GM12872 (cell line): ENCODE measurements at regions not wholly inside any gene's neighbourhood (a gene's known extent, or its start where the extent isn't known, plus 50 kb on each side); places are given as distances from the start of the nearest gene placed in this dataset.

Experiments
- CTCF ChIP-seq: IDR thresholded peaks from 3 replicates; pipeline ENCODE4 v1.5.1; 2011; ENCODE audit warnings: low read depth, mild to moderate bottlenecking, low read length, moderate library complexity; ENCODE audit not compliant: insufficient read depth

DNA sequence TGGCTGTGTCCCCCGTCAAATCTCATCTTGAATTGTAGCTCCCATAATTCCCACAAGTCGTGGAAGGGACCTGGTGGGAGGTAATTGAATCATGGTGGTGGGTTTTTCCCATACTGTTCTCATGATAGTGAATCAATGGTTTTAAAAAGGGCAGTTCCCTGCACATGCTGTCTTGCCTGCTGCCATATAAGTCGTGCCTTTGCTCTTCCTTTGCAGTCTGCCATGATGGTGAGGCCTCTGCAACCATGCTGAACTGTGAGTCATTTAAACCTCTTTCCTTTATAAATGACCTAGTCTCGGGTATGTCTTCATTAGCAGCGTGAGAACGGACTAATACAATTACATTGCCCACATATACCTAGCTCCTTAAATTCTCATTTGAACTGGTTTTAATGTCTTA lies 353.0 kb upstream of the KLF4 start:
- no peak for TF ChIP-seq CTCF

DNA sequence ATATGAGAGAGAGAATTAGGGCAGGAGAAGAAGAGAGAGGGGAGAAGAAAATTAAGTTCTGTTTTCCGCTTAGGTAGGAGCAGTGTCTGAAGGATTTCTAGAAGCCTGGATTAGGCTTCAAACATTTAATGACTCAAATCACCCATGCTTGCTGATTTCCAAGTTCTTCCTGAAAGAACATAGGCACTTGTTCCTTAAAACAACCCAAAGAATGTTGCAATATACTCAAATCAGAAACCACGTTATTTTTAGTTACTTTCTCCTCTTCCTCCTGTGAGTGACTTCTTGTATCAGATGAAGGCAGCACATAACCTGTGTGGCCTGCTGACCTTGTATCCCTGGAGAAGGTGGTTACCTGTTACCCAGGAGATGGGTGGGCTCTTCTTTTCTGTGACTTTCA lies 351.5 kb upstream of the KLF4 start:
- no peak for TF ChIP-seq CTCF

DNA sequence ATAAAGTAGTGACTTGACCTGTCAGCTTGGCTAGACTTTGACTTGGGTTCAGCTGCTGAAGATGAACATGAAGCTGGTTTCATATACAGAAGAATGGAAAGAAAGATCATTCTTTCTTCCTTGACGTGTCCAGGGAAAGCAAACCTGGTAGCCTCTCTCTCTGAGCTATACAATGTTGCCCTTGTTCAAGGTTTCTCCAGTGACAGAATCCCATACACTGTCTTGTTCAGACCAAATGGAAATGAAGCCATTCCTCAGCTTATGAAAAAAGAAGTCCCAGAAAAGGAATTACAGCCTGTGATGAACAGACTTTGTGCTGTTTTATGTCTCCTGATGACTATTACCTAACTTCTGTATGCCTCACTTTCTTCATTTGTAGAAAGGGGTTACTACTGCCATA lies 349.8 kb upstream of the KLF4 start:
- no peak for TF ChIP-seq CTCF

DNA sequence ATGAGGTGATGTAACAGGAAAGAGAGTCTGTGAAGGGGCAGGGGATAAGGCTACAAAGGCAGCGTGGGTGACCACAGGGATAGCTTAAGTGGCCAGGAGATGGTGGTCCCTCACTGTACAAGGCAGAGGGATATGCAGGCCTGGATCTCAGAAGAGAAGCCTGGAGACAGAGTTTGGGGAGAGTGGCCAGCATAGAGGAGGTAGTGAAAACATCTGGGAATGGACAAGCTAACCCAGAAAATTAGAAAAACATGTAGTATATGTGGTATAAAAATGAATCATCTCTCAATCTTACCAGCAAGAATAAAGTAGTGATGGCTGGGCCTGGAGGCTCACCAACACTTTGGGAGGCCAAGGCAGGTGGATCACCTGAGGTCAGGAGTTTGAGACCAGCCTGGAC lies 349.2 kb upstream of the KLF4 start:
- no peak for TF ChIP-seq CTCF

DNA sequence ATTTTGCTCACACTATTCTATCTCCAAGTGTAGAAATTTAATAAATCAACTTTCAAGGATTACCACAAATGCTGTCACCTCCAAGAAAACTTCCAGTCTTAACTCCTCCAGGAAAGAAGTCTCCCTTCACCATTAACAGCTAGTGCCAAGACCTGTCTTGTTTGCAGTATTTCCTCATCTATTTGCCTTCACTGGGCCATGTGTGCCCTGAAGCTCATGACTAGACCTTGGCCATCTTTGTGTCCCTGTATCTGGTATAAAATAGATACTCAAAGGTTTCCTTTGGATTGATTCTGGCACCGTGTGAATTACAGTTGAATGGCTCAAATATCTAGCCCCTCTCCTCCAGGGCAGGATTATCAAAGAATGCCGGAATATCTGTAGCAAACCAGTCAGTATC lies 346.7 kb upstream of the KLF4 start:
- no peak for TF ChIP-seq CTCF

DNA sequence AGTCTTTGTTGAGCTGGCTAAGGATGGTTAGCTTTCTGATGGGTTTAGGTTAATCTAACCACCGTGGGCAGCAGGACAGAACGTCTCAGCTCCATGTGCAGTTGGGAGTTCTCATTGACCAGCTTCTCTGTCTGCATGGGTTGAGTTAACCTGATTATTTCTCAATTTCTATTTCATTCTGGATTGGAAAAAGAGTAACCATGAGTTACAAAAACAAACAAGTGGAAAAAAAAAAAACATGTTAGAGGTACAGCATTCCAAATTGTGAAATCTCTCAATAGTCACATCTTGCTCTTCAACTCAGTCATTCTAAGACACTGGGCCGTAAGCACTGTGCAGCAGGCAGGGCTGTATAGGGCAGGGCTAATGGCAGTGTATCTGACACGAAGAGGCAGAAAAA lies 343.7 kb upstream of the KLF4 start:
- TF ChIP-seq CTCF: no peak

- TF ChIP-seq CTCF: no peak
Observed at GRCh38 chr9:107832871-107833270, 343.3 kb upstream of the KLF4 start.

DNA sequence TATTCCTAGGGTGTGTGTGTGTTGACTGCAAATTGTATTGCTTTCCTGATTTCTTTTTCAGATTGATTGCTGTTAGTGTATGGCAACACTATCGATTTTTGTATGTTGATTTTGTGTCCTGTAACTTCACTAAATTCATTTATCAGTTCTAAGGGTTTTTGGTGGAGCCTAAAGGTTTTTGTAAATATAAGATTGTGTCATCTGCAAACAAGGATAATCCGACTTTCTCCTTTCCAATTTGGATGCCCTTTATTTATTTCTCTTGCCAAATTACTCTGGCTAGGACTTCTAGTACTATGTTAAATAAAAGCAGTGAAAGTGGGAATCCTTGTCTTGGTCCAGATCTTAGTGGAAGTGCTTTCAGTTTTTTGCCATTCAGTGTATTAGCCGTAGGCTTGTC lies 340.9 kb upstream of the KLF4 start:
- TF ChIP-seq CTCF: no peak
